Activated CD8-positive, alpha-beta T cell treated with anti-CD3 and anti-CD28 coated beads, Interleukin-2, amount 10 ng/mL, durations not matched to agents 7 days and 5 days (primary cell): ENCODE measurements at regions not wholly inside any gene's neighbourhood (a gene's known extent, or its start where the extent isn't known, plus 50 kb on each side); places are given as distances from the start of the nearest gene placed in this dataset.
"Not testable (repeated sequence)": the region's sequence is repeated elsewhere in the genome, so short reads cannot be mapped to it uniquely, and the experiment has no call there.

Experiments used
- ATAC-seq: fragments of 150-1000 bp; cut with Tn5 transposase; one replicate; pipeline ENCODE4 v1.10.0; 2021; ENCODE audit warnings: moderate library complexity
- CTCF ChIA-PET: fragments of 350-600 bp; sonication (Branson Sonifier 250); formaldehyde crosslinking; loops from one replicate; lab custom pipeline; 2021; ENCODE audit warnings: antibody characterized with exemption; lab: Charles Lee
- POLR2A ChIA-PET: fragments of 350-600 bp; sonication (Branson Sonifier 250); formaldehyde crosslinking; loops from one replicate; lab custom pipeline; 2021; ENCODE audit warnings: antibody characterized with exemption; lab: Charles Lee
- DNase-seq: peaks from one replicate; pipeline ENCODE4 v3.0.0-alpha.2; 2020
- H3K27ac Mint-ChIP-seq: one replicate; pipeline ENCODE4 v1.8.0; 2021; ENCODE audit warnings: mild to moderate bottlenecking, mixed read lengths
- H3K27me3 Mint-ChIP-seq: one replicate; pipeline ENCODE4 v1.8.0; 2021; ENCODE audit warnings: low read depth, mixed read lengths
- H3K36me3 Mint-ChIP-seq: one replicate; pipeline ENCODE4 v1.8.0; 2021; ENCODE audit warnings: low read depth, mixed read lengths
- H3K4me1 Mint-ChIP-seq: one replicate; pipeline ENCODE4 v1.8.0; 2021; ENCODE audit warnings: low read depth, mixed read lengths
- H3K4me3 Mint-ChIP-seq: one replicate; pipeline ENCODE4 v1.8.0; 2021; ENCODE audit warnings: mild to moderate bottlenecking, mixed read lengths
- H3K9me3 Mint-ChIP-seq: one replicate; pipeline ENCODE4 v1.8.0; 2022; ENCODE audit warnings: mixed read lengths; ENCODE audit not compliant: insufficient read depth

GRCh38 chr2:183543222-183543621 is 419.0 kb downstream of the NUP35 start:
- Mint-ChIP-seq H3K9me3 (no peaks in the 10 kb centered on the region), H3K4me1 (no peaks in the 10 kb centered on the region), H3K4me3 (no peak overlapping the region), H3K27me3 (no peaks in the 10 kb centered on the region), H3K36me3 (no peaks in the 10 kb centered on the region), H3K27ac (no peak overlapping the region)
- POLR2A ChIA-PET: no interaction called here
- CTCF ChIA-PET: no interaction called here
- no peak for DNase-seq
- no peak for ATAC-seq

DNA sequence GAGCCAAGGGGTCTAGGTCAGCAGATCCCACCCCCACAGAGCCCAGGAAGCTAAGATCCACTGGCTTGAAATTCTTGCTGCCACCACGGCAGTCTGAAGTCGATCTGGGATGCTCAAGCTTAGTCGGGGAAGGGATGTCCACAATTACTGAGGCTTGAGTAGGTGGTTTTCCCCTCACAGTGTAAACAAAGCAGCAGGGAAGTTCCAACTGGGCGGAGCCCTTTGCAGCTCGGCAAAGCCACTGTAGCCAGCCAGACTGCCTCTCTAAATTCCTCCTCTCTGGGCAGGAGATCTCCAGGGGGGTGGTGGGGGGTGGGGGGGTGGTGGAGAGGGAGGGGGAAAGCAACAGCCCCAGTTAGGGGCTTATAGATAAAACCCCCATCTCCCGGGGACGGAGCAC is 419.5 kb downstream of the NUP35 start:
- no peaks in the 10 kb centered on the region for H3K4me1 Mint-ChIP-seq
- no peaks in the 10 kb centered on the region for H3K27me3 Mint-ChIP-seq
- no peak overlapping the region for H3K27ac Mint-ChIP-seq
- no peaks in the 10 kb centered on the region for H3K36me3 Mint-ChIP-seq
- CTCF ChIA-PET: no interaction called here
- POLR2A ChIA-PET: no interaction called here
- H3K9me3 Mint-ChIP-seq: no peaks in the 10 kb centered on the region
- ATAC-seq (no peak), DNase-seq (no peak)
- H3K4me3 Mint-ChIP-seq: no peak overlapping the region

- H3K9me3 Mint-ChIP-seq, DNase-seq, H3K27ac Mint-ChIP-seq, CTCF ChIA-PET, H3K4me1 Mint-ChIP-seq, H3K36me3 Mint-ChIP-seq, POLR2A ChIA-PET, ATAC-seq, H3K27me3 Mint-ChIP-seq, H3K4me3 Mint-ChIP-seq: not testable (repeated sequence)
These were observed 422.5 kb downstream of the NUP35 start for GRCh38 chr2:183546560-183547350.

- no peaks in the 10 kb centered on the region for H3K36me3 Mint-ChIP-seq
- POLR2A ChIA-PET: no interaction called here
- no peak overlapping the region for H3K27ac Mint-ChIP-seq
- CTCF ChIA-PET: no interaction called here
- ATAC-seq: no peak
- no peaks in the 10 kb centered on the region for H3K27me3 Mint-ChIP-seq
- no peaks in the 10 kb centered on the region for H3K9me3 Mint-ChIP-seq
- DNase-seq: no peak
- no peak overlapping the region for H3K4me3 Mint-ChIP-seq
- no peaks in the 10 kb centered on the region for H3K4me1 Mint-ChIP-seq
These were observed 428.5 kb downstream of the NUP35 start for GRCh38 chr2:183552716-183553115.

GRCh38 chr2:183564726-183565125 is 440.5 kb downstream of the NUP35 start:
- no peaks in the 10 kb centered on the region for H3K9me3 Mint-ChIP-seq
- H3K4me3 Mint-ChIP-seq: no peak overlapping the region
- no peak overlapping the region for H3K27ac Mint-ChIP-seq
- DNase-seq: no peak
- H3K27me3 Mint-ChIP-seq: no peaks in the 10 kb centered on the region
- POLR2A ChIA-PET: no interaction called here
- no peak for ATAC-seq
- no peaks in the 10 kb centered on the region for H3K36me3 Mint-ChIP-seq
- H3K4me1 Mint-ChIP-seq: no peaks in the 10 kb centered on the region
- CTCF ChIA-PET: no interaction called here

GRCh38 chr2:183575481-183575880 is 451.2 kb downstream of the NUP35 start:
- H3K36me3 Mint-ChIP-seq: no peaks in the 10 kb centered on the region
- H3K27ac Mint-ChIP-seq: no peak overlapping the region
- ATAC-seq (no peak), DNase-seq (no peak)
- no peaks in the 10 kb centered on the region for H3K27me3 Mint-ChIP-seq
- ChIA-PET CTCF (no interaction called here), POLR2A (no interaction called here)
- no peaks in the 10 kb centered on the region for H3K9me3 Mint-ChIP-seq
- no peak overlapping the region for H3K4me3 Mint-ChIP-seq
- H3K4me1 Mint-ChIP-seq: no peaks in the 10 kb centered on the region

GRCh38 chr2:183579686-183580085 is 455.4 kb downstream of the NUP35 start:
- no peak for ATAC-seq
- H3K4me1 Mint-ChIP-seq: no peaks in the 10 kb centered on the region
- H3K9me3 Mint-ChIP-seq: no peaks in the 10 kb centered on the region
- POLR2A ChIA-PET: no interaction called here
- CTCF ChIA-PET: no interaction called here
- no peak overlapping the region for H3K4me3 Mint-ChIP-seq
- H3K36me3 Mint-ChIP-seq: no peaks in the 10 kb centered on the region
- H3K27me3 Mint-ChIP-seq: no peaks in the 10 kb centered on the region
- no peak overlapping the region for H3K27ac Mint-ChIP-seq
- DNase-seq: no peak

DNA sequence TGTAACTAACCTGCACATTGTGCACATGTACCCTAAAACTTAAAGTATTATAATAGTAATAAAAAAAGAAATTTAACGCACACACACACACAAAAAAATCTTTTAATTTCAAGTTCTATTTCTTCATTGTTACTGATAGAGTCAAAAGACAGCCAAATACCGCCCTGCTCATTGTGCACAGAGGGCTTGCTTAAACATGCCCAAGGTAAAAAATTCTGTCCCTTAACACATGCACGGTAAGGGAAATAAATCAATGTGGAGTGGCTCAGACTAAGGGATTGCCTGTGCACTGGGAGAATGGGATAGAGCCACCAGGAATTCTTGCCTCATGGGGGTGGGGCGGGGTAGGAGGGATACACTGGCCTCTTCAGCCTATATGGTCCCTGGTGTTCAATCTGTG is 468.0 kb downstream of the NUP35 start:
- Mint-ChIP-seq H3K9me3 (peaks cover 6% of the 10 kb centered on the region), H3K36me3 (no peaks in the 10 kb centered on the region), H3K27ac (no peak overlapping the region), H3K4me1 (no peaks in the 10 kb centered on the region), H3K27me3 (no peaks in the 10 kb centered on the region), H3K4me3 (no peak overlapping the region)
- DNase-seq (no peak), ATAC-seq (no peak)
- ChIA-PET CTCF (no interaction called here), POLR2A (no interaction called here)

- Mint-ChIP-seq H3K9me3 (peaks cover 6% of the 10 kb centered on the region), H3K27me3 (no peaks in the 10 kb centered on the region), H3K27ac (no peak overlapping the region), H3K4me1 (no peaks in the 10 kb centered on the region), H3K36me3 (no peaks in the 10 kb centered on the region), H3K4me3 (no peak overlapping the region)
- ChIA-PET CTCF (no interaction called here), POLR2A (no interaction called here)
- ATAC-seq: no peak
- no peak for DNase-seq
These were observed 469.9 kb downstream of the NUP35 start for GRCh38 chr2:183594150-183594549.

DNA sequence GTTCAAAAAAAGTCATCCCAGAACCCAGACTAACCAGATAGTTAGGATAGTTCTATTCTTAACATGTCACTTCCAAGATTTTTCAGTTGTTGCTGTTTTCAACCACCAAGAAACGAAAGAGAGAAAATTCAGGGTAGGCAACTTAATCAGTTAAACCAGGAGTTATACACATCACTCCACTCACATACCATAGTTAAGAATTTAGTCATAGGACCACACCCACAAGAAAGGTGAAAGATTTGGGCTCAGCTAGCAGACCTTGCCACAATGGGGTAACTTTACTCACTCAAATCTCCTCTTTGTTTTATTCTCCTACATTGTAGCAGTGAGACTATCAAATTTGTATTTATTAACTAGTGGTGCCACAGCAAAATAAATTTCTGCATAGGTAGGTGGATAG is 473.6 kb downstream of the NUP35 start:
- Mint-ChIP-seq H3K4me3 (no peak overlapping the region), H3K4me1 (no peaks in the 10 kb centered on the region), H3K9me3 (peaks cover 6% of the 10 kb centered on the region), H3K27me3 (no peaks in the 10 kb centered on the region), H3K27ac (no peak overlapping the region), H3K36me3 (no peaks in the 10 kb centered on the region)
- DNase-seq (no peak), ATAC-seq (no peak)
- POLR2A ChIA-PET: no interaction called here
- CTCF ChIA-PET: no interaction called here

DNA sequence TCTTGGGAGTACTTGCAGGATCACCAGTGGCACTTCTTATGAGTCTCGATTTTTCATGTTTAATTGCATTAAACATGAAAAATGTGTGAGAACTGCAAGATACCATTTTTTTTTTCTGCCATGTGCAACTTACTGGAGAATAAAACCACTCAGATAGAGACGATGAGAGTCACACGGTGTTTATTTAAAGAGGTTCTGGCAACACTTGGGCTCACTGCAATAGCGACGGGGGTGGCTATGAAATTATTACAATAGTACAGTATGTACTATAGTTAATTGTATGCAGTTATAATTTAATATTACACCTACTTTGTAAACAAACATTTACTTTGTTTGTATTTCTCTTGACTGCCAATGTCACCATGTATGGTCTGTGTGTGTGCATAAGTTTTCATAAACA is 479.8 kb downstream of the NUP35 start:
- Mint-ChIP-seq H3K4me3 (no peak overlapping the region), H3K36me3 (no peaks in the 10 kb centered on the region), H3K27me3 (no peaks in the 10 kb centered on the region), H3K27ac (no peak overlapping the region), H3K9me3 (no peaks in the 10 kb centered on the region), H3K4me1 (no peaks in the 10 kb centered on the region)
- ATAC-seq: no peak
- no peak for DNase-seq
- CTCF ChIA-PET: no interaction called here
- POLR2A ChIA-PET: no interaction called here

DNA sequence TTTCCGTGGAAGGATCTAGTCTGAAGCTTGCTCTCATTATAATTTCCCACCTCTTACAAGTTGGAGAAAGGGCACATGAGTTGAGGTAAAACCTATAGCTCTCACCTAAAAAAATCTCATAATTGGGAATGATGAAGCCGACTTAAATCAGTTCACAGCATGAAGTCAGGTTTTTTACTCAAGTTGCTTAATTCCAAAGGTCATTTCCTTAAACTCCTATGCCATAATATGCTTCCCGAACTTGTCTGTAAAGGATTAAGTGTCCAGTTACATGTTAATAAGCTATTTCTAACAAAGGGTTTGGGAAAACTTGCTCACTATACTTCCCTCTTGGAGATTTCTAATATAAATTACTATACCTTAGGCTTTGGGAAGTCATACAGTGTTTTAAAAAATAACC is 481.2 kb downstream of the NUP35 start:
- POLR2A ChIA-PET: no interaction called here
- Mint-ChIP-seq H3K9me3 (no peaks in the 10 kb centered on the region), H3K27ac (no peak overlapping the region), H3K4me3 (no peak overlapping the region), H3K4me1 (no peaks in the 10 kb centered on the region), H3K27me3 (no peaks in the 10 kb centered on the region), H3K36me3 (no peaks in the 10 kb centered on the region)
- DNase-seq (no peak), ATAC-seq (no peak)
- CTCF ChIA-PET: no interaction called here
